ENCODE measurements at regions not wholly inside any gene's neighbourhood (a gene's known extent, or its start where the extent isn't known, plus 50 kb on each side); places are given as distances from the start of the nearest gene placed in this dataset.

DNA sequence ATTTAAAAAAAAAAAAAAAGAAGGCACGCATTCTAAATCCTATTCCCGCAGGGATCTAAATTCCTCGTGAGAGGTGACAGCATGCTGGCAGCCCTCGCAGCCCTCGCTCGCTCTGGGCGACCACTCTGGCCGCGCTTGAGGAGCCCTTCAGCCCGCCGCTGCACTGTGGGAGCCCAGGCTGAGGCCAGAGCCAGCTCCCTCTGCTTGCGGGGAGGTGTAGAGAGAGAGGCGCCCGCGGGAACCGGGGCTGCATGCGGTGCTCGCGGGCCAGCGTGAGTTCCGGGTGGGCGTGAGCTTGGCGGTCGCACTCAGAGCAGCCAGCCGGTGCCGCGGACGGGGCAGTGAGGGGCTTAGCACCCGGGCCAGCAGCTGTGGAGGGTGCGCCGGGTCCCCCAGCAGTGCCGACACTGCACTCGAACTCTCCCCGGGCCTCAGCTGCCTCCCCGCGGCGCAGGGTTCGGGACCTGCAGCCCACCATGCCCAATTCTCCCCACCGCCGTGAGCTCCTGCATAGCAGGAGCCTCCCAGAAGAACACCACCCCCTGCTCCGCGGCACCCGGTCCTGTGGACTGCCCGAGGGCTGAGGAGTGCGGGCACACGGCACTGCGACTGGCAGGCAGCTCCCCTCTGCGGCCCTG is 553.9 kb downstream of the LMO7 start:
- no peak for DNase-seq
- ATAC-seq: no peak

- DNase-seq (no peak), ATAC-seq (no peak)
These were observed 540.0 kb downstream of the LMO7 start for GRCh38 chr13:76175961-76176725.

- DNase-seq (no peak), ATAC-seq (no peak)
These were observed 532.5 kb downstream of the LMO7 start for GRCh38 chr13:76168661-76169060.

DNA sequence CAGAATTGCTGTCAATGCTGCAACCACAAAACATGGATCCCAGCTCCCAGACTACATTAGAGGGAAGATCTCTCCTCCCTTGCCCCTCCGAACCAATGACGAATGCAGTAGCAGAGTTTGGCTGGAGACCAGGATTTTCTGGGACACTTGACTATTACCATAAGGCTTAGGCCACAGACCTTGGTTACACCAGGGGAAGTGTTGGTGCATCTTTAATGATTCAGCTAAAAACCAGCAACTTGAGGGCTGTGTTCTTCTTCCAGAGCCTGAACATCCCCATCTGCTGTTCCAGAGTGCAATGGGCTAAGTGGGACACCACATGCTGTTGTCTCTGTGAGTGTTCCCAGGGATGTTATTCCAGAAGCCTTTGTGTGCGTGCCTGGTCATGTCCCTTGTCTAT is 528.2 kb downstream of the LMO7 start:
- DNase-seq (no peak), ATAC-seq (no peak)

- ATAC-seq (no peak), DNase-seq (no peak)
These were observed 527.6 kb downstream of the LMO7 start for GRCh38 chr13:76163761-76164160.

DNA sequence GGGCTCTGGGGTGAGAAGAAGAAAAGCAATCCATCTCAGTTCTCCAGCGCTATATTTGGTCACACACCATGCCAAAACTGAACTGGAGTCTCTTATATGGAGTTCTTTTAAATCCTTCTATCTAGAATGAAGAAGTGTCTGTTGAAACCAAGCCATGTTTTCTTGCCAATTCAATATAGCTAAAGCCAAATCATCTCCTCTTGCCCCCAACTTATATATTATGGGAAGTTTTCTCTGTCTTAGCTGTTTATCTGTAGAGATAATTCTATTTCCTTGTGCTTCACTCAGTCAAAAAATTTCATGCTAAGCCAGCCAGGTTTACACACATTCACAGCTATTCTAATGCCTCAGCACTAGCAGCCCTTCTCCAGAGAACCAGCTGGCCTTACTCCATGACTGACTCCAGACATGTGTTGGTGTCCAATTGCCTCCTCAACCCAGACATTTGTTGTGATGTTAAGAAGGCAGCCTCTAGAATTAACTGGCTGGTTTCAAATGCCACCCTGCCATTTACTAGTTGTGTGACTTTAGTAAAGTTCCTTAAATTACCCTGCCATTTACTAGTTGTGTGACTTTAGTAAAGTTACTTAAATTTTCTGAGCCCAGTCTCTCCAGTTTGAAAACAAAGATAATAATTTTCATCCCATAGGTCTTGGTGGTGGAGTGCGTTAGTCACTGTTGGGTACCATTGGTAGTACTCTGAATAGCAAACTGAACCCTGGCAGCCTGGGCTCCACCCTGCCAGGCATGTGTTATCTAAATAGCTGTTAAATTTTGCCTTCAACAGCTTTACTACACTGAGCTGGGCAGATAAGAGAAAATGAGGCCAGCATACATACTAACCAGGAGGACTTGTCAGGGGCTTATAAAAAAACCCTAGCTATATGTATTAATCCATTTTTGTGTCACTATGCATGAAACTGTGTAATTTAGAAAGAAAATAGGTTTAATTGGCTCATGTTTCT is 525.1 kb downstream of the LMO7 start:
- ATAC-seq (no peak), DNase-seq (no peak)

DNA sequence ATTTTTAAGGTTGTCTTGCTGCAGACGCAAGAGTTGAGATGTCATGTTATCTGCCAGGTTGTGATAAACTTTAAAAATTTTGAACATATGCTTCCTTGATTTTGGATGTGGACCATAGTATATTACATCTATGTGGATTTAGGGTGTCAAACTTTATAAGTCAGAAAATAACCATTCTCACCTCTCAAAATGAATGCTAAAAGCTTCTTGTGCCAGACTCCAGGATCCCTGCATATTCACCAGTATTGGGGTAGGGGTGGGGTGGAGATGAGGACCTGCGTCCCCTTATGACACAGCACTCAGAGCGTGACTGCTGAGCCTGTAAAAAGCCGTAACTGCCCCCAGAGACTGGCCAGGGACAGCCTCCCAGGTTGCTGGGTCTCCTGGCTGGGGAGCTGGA is 524.4 kb downstream of the LMO7 start:
- ATAC-seq: no peak
- DNase-seq: no peak

- ATAC-seq (no peak), DNase-seq (no peak)
These were observed 521.8 kb downstream of the LMO7 start for GRCh38 chr13:76157926-76158325.

GRCh38 chr13:76153239-76153638 is 517.1 kb downstream of the LMO7 start:
- no peak for ATAC-seq

GRCh38 chr13:76148926-76149325 is 512.8 kb downstream of the LMO7 start:
- no peak for DNase-seq
- no peak for ATAC-seq

More at GRCh38 chr13:76153239-76153638, 517.1 kb downstream of the LMO7 start:
- DNase-seq: no peak

- ATAC-seq (no peak), DNase-seq (no peak)
These were observed 512.2 kb downstream of the LMO7 start for GRCh38 chr13:76148374-76148773.

GRCh38 chr13:76132532-76132931 is 496.4 kb downstream of the LMO7 start:
- DNase-seq (no peak), ATAC-seq (no peak)

DNA sequence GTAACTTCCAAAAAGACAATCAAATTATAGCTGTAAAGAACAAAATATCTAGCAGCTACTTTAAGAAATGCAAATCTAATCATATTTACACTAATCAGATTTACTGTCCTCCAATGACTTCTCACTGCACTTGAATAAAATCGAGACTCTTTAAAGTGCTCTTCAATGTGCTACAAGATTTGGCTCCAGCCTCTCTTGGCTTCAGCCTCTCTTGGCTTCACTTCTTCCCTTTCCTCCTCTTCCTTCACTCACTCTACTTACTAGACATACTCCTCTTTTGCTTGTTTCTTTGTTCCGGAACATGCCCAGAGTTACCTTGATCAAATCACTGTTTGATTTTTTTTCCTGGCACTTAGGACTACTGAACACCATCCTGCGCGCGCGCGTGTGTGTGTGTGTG is 495.4 kb downstream of the LMO7 start:
- DNase-seq: no peak
- ATAC-seq: no peak

DNA sequence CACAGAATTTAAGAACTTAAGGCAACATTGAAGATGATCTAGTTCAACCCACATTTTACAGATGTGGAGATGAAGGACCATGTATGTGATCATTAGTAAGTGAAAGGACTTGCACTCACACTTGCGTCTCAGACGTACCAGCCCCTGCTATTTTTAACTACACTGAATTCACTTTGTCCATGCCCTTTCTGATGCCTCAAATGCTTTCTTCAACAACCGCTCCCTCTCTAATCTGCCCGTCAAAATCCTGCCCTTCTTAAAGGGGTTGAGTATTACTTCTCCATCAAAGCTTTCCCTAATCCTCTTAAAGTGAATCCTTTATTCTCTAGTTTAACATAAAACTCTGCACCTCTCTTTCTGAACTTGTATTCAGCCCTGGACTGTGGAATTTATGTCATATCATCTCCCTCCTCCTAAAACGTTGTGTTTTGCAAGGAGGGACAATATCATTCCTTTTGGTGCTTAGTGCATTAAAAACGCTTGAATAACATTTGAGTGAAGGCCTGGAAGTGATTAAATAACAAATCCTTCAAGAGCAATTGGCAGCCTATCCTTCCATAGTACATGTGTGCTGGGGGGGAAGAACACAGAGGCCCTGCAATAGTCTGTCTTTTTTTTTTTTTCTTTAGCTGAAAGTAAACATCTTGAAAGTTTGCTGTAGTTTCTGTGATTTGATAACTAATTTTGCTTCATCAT is 493.3 kb downstream of the LMO7 start:
- ATAC-seq: no peak
- no peak for DNase-seq

- ATAC-seq: no peak
- no peak for DNase-seq
These were observed 491.8 kb downstream of the LMO7 start for GRCh38 chr13:76127922-76128321.

- no peak for ATAC-seq
These were observed 487.4 kb downstream of the LMO7 start for GRCh38 chr13:76123548-76123947.

GRCh38 chr13:76116751-76117360 is 480.7 kb downstream of the LMO7 start:
- ATAC-seq: no peak
- DNase-seq: no peak

More at GRCh38 chr13:76123548-76123947, 487.4 kb downstream of the LMO7 start:
- no peak for DNase-seq

GRCh38 chr13:76106763-76107162 is 470.6 kb downstream of the LMO7 start:
- ATAC-seq (no peak), DNase-seq (no peak)

DNA sequence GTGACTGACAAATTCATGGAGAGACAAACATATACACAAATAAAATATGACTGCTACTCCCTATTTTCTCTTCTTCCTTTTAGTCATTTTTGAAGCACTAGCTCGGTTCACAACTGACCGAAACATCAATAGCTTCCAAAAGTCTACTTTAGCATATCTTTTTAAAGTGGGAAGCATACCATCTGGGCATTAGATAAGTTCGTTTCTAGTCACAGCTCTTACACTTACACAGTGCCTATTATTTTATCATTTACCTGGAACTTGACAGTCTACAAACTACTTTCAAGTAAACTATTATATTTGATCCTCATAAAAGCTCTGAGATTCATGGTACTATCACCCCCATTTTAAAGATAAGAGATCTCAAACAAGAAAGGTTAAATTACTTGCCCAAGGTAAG is 458.5 kb downstream of the LMO7 start:
- ATAC-seq: no peak

GRCh38 chr13:76091076-76091475 is 454.9 kb downstream of the LMO7 start:
- DNase-seq (no peak), ATAC-seq (no peak)

More for the DNA sequence above, 458.5 kb downstream of the LMO7 start:
- DNase-seq: no peak

GRCh38 chr13:76086729-76087128 is 450.6 kb downstream of the LMO7 start:
- no peak for ATAC-seq
- no peak for DNase-seq

DNA sequence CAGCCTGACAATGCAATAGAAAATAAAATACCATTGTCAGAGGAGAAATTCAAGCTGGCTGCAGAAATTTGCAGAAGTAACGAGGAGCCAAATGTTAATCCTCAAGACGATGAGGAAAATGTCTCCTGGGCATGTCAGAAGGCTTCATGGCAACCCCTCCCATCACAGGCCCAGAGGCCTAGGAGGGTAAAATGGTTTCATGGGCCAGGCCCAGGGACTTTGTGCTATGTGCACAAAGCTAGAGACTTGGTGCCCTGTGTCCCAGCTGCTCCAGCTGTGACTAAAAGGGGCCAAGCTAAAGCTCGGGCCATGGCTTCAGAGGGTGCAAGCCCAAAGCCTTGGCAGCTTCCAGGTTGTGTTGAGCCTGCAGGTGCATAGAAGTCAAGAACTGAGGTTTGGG is 431.7 kb downstream of the LMO7 start:
- ATAC-seq (no peak), DNase-seq (no peak)

Data from stimulated activated naive CD8-positive, alpha-beta T cell treated with anti-CD3 and anti-CD28 coated beads, Interleukin-15, Interleukin-2, amounts not matched to agents 100 U/mL and 50 U/mL, for 24 hours (primary cell).